ENCODE measurements at regions not wholly inside any gene's neighbourhood (a gene's known extent, or its start where the extent isn't known, plus 50 kb on each side); places are given as distances from the start of the nearest gene placed in this dataset.

DNA sequence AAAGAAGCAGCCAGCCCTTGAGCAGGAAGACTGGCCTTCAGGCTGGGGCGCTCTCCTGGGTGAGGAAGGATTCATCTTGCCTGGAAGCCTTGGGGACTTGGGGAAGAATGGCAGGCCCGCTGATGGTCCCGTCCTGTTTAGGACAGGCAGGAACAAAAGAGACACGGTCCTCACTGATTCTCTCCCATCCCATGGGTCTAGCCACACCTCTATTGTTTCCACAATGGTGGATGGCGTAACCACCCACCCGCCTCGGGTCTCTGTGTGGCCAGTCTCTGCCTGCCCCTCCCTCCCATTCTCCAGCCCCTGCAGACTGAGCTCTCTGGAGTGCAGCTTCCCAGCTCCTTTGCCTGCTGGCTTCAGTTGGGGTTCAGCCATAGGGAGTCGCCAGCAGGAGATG lies 284.3 kb downstream of the UACA start (continued):
- TF ChIP-seq ATF2 (IDR thresholded peaks at IDR 0.05; ENCODE audit: low read length) = no peak
- no peak for TF ChIP-seq ASH2L (IDR thresholded peaks at IDR 0.05; ENCODE audit: low read length)
- no peak for TF ChIP-seq ZNF274 (IDR thresholded peaks at IDR 0.05; ENCODE audit: borderline replicate concordance, extremely low read depth, low read length)
- no peak for TF ChIP-seq EP300 (IDR thresholded peaks at IDR 0.05; ENCODE audit: borderline replicate concordance in 1 of 2, low read depth in 2 of 2, low read length in 2 of 2)
- TF ChIP-seq TEAD4 (IDR thresholded peaks at IDR 0.05; ENCODE audit: low read depth, low read length) = no peak

Data from H1 (cell line).